ENCODE measurements at regions not wholly inside any gene's neighbourhood (a gene's known extent, or its start where the extent isn't known, plus 50 kb on each side); places are given as distances from the start of the nearest gene placed in this dataset.

GRCh38 chr12:71299541-71300376 lies 139.8 kb upstream of the LGR5 start:
- DNase-seq (ENCODE audit: low read depth, low spot score), result no peak
- dilution Hi-C loops (cut with MboI; ENCODE audit: extremely low pct_ligation_motif_present, low sequenced_read_pairs) (no loop called here), intact Hi-C loops (cut with micrococcal nuclease) (no loop called here)
- Histone ChIP-seq H3K36me3 (ENCODE audit: control insufficient read depth in 2 of 2, extremely low read depth in 1 of 2, insufficient read depth in 2 of 2, low read length in 2 of 2) (no peaks in the 10 kb centered on the region), H3K9ac (replicated peaks; ENCODE audit: extremely low read depth, insufficient read depth, low read length) (no peak overlapping the region), H3K27me3 (ENCODE audit: control insufficient read depth in 2 of 2, insufficient read depth in 2 of 2, low read length in 2 of 2) (no peaks in the 10 kb centered on the region), H2AFZ (ENCODE audit: low read depth, low read length) (no peak overlapping the region), H3K9me1 (replicated peaks; ENCODE audit: control insufficient read depth, extremely low read depth, insufficient read depth, low read length) (no peaks in the 10 kb centered on the region), H3K9me3 (replicated peaks; ENCODE audit: control insufficient read depth, insufficient read depth, low read length) (no peaks in the 10 kb centered on the region), H3K27ac (ENCODE audit: insufficient read depth, low read depth, low read length) (no peak overlapping the region), H3K4me3 (replicated peaks in 1 of 3; ENCODE audit: insufficient read depth in 1 of 3, low read depth in 1 of 3, low read length in 3 of 3) (no peak overlapping the region), H3K4me2 (ENCODE audit: insufficient read depth, low read length) (no peak overlapping the region), H4K20me1 (replicated peaks; ENCODE audit: control insufficient read depth, extremely low read depth, insufficient read depth, low read length) (no peaks in the 10 kb centered on the region), H3K79me2 (ENCODE audit: control insufficient read depth, insufficient read depth, low read length) (no peaks in the 10 kb centered on the region), H3K4me1 (ENCODE audit: control insufficient read depth, extremely low read depth, insufficient read depth, low read length) (no peaks in the 10 kb centered on the region)
- BruUV-seq (replicated peaks), result no TSS peak
- TF ChIP-seq FOS (IDR thresholded peaks at IDR 0.05; ENCODE audit: borderline replicate concordance, insufficient read depth, low read length) (no peak), POLR2AphosphoS5 (IDR thresholded peaks at IDR 0.05; ENCODE audit: insufficient read depth, low read depth, low read length) (no peak), POLR2A (IDR thresholded peaks at IDR 0.05; ENCODE audit: low read depth, low read length) (no peak), CTCF (IDR thresholded peaks at IDR 0.05; ENCODE audit: extremely low read depth in 1 of 2, insufficient read depth in 1 of 2, low read depth in 1 of 2, low read length in 2 of 2) (no peak), GATA2 (IDR thresholded peaks at IDR 0.05; ENCODE audit: insufficient read depth, insufficient read length, low read depth, low read length) (no peak), JUN (IDR thresholded peaks at IDR 0.05; ENCODE audit: borderline replicate concordance, insufficient read depth, insufficient read length, low read depth) (no peak)
- CTCF ChIA-PET, result no interaction called here
- POLR2A ChIA-PET, result no interaction called here
- no peak for FAIRE-seq
